Upper lobe of left lung (tissue), 6 donors: ENCODE measurements at regions not wholly inside any gene's neighbourhood (a gene's known extent, or its start where the extent isn't known, plus 50 kb on each side); places are given as distances from the start of the nearest gene placed in this dataset.
A peak's percentile ranks its signal among the peaks of the same experiment; 100 is the strongest.

Experiments
- ATAC-seq, 2 donors: fragments of 200-7000 bp; cut with Tn5 transposase; one replicate each; pipeline ENCODE4 v1.9.1; 2022; ENCODE audit warnings: mild to moderate bottlenecking in 2 of 2, moderate library complexity in 2 of 2; ENCODE audit not compliant: low FRiP score in 2 of 2
- DNase-seq, 2 donors: peaks; one replicate each; pipeline ENCODE4 v3.0.0-alpha.2; 2019 to 2020
- H3K27ac ChIP-seq, 4 donors: fragments of 200-600 bp; sonication (generic); one replicate each; pipeline ENCODE4 v1.5.1; 2016 to 2019
- H3K27me3 ChIP-seq, 4 donors: fragments of 200-600 bp; sonication (generic); one replicate each; pipeline ENCODE4 v1.5.1; 2017 to 2019
- H3K36me3 ChIP-seq, 4 donors: fragments of 200-600 bp; sonication (generic); one replicate each; pipeline ENCODE4 v1.5.1; 2016 to 2019
- H3K4me1 ChIP-seq, 4 donors: fragments of 200-600 bp; sonication (generic); one replicate each; pipeline ENCODE4 v1.5.1; 2018 to 2019
- H3K4me3 ChIP-seq, 4 donors: fragments of 200-600 bp; sonication (generic); one replicate each; pipeline ENCODE4 v1.5.1; 2017 to 2019; ENCODE audit warnings: mild to moderate bottlenecking in 2 of 4, moderate library complexity in 1 of 4
- H3K9me3 ChIP-seq, 4 donors: fragments of 200-600 bp; sonication (generic); one replicate each; pipeline ENCODE4 v1.5.1; 2018 to 2019
- CTCF ChIP-seq, 6 experiments: fragments of 450-650 bp in 4 of 6; fragments of 200-600 bp in 2 of 6; sonication (generic) in 2 of 6; IDR thresholded peaks; one replicate each; pipeline ENCODE4 v1.5.1; 2016 to 2019; ENCODE audit warnings: antibody characterized with exemption in 6 of 6
- EP300 ChIP-seq, 4 donors: sonication (generic); formaldehyde crosslinking; IDR thresholded peaks; one replicate each; pipeline ENCODE4 v1.5.1; 2017; ENCODE audit warnings: antibody characterized with exemption in 4 of 4, control low read depth in 2 of 4
- POLR2A ChIP-seq, 4 donors: fragments of 450-650 bp; IDR thresholded peaks; one replicate each; pipeline ENCODE4 v1.5.1; 2016 to 2017; ENCODE audit warnings: antibody characterized with exemption in 4 of 4, mild to moderate bottlenecking in 2 of 4
- POLR2AphosphoS5 ChIP-seq, 2 donors: sonication (generic); formaldehyde crosslinking; IDR thresholded peaks; one replicate each; pipeline ENCODE4 v1.5.1; 2017; ENCODE audit warnings: antibody characterized with exemption in 2 of 2
- WGBS, 2 donors: methylation state at CpG; one replicate each; pipeline ENCODE4 v1.1.5; 2017 to 2018; 5-methylcytosine and 5-hydroxymethylcytosine counted together
- donor health status: DM: no; HTN: no; CAD: no; lungs with moderate emphysema.
- donor health status: DM: no; HTN: yes; CAD: no; lungs with severe emphysema.

DNA sequence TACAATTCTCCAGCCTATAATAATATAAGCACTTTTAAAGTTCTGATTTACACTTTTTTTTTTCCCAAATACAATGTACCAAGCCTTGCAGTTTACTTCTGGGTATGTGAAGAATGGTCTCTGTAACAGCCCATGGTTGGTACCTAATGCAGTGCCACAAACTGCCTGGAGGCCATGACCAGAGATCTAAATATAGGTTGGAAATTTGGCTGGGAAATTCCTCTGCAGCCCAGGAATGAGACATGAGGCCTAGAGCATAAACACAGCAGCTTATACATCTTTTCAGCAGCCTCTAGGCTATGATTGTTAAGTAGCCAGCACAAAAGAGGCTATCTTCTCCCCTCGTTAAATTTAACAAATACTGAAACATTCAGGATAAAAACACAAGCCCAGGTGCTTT, 432.0 kb upstream of the FAM98A start:
- TF ChIP-seq CTCF (IDR thresholded peaks at IDR 0.05), result no peak
- no peak for TF ChIP-seq POLR2A (IDR thresholded peaks at IDR 0.05)
- TF ChIP-seq EP300 (IDR thresholded peaks at IDR 0.05), result no peak
- TF ChIP-seq POLR2AphosphoS5 (IDR thresholded peaks at IDR 0.05), result no peak
- ATAC-seq (no peak), DNase-seq (no peak)
- Histone ChIP-seq H3K27me3 (no peaks in the 10 kb centered on the region), H3K36me3 (no peaks in the 10 kb centered on the region), H3K9me3 (no peaks in the 10 kb centered on the region), H3K4me1 (no peaks in the 10 kb centered on the region), H3K27ac (no peak overlapping the region), H3K4me3 (no peak overlapping the region)
- WGBS, 2 donors, result 41 to 54% methylated on average over 1 of the region's 1 CpG

- H3K27ac ChIP-seq, result no peak overlapping the region
- no peaks in the 10 kb centered on the region for H3K9me3 ChIP-seq
- H3K27me3 ChIP-seq, result no peaks in the 10 kb centered on the region
- WGBS, 2 donors, result 93 to 100% methylated on average over 1 of the region's 1 CpG
- ATAC-seq, result no peak
- TF ChIP-seq POLR2A (IDR thresholded peaks at IDR 0.05), result no peak
- no peak for TF ChIP-seq CTCF (IDR thresholded peaks at IDR 0.05)
- no peak for TF ChIP-seq POLR2AphosphoS5 (IDR thresholded peaks at IDR 0.05)
- TF ChIP-seq EP300 (IDR thresholded peaks at IDR 0.05), result no peak
- H3K4me1 ChIP-seq, result no peaks in the 10 kb centered on the region
- DNase-seq, result no peak
- H3K4me3 ChIP-seq, result no peak overlapping the region
- no peaks in the 10 kb centered on the region for H3K36me3 ChIP-seq
Observed at GRCh38 chr2:34030273-34030672, 431.2 kb upstream of the FAM98A start.

- no peaks in the 10 kb centered on the region for H3K36me3 ChIP-seq
- no peaks in the 10 kb centered on the region for H3K9me3 ChIP-seq
- H3K4me1 ChIP-seq, result no peaks in the 10 kb centered on the region
- no peak overlapping the region for H3K4me3 ChIP-seq
- DNase-seq, result no peak
- no peak for TF ChIP-seq CTCF (IDR thresholded peaks at IDR 0.05)
- TF ChIP-seq EP300 (IDR thresholded peaks at IDR 0.05), result no peak
- TF ChIP-seq POLR2A (IDR thresholded peaks at IDR 0.05), result no peak
- TF ChIP-seq POLR2AphosphoS5 (IDR thresholded peaks at IDR 0.05), result no peak
- WGBS, 2 donors, result 77 to 86% methylated on average over 3 of the region's 3 CpGs
- no peak for ATAC-seq
- H3K27ac ChIP-seq, result no peak overlapping the region
- no peaks in the 10 kb centered on the region for H3K27me3 ChIP-seq
Observed at GRCh38 chr2:34029073-34029472, 430.0 kb upstream of the FAM98A start.

DNA sequence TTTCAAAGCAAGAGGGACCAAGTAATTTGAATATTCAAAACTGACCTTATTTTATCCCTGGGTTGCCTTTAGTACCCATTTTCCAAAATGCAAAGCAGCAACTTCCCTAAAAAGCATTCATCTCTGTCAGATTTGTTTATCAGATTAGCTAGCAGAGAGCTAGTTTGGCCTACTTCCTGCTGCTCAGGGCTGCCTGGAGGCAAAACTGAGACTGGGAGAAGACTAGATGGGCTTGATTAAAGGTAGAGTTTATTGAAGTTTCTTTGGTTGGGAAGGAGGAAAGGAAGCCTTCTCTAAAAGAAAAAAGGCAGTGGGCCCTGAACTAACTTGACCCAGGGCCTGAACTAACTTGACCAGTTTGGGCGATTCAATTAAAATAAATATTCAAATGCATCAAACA, 426.1 kb upstream of the FAM98A start:
- Histone ChIP-seq H3K4me1 (no peaks in the 10 kb centered on the region), H3K27ac (no peak overlapping the region), H3K36me3 (no peaks in the 10 kb centered on the region), H3K27me3 (no peaks in the 10 kb centered on the region), H3K4me3 (no peak overlapping the region), H3K9me3 (no peaks in the 10 kb centered on the region)
- TF ChIP-seq EP300 (IDR thresholded peaks at IDR 0.05), result no peak
- no peak for TF ChIP-seq POLR2AphosphoS5 (IDR thresholded peaks at IDR 0.05)
- no peak for TF ChIP-seq POLR2A (IDR thresholded peaks at IDR 0.05)
- no peak for TF ChIP-seq CTCF (IDR thresholded peaks at IDR 0.05)
- WGBS, 2 donors, result 64 to 79% methylated on average over 1 of the region's 1 CpG
- no peak for ATAC-seq
- no peak for DNase-seq

- 12 to 13% methylated on average over 6 of the region's 6 CpGs for WGBS, 2 donors
- peak in 1 of 2 donors; percentile 62 for ATAC-seq
- Histone ChIP-seq H3K4me3 (no peak overlapping the region), H3K4me1 (no peaks in the 10 kb centered on the region), H3K27ac (no peak overlapping the region), H3K36me3 (no peaks in the 10 kb centered on the region), H3K9me3 (peaks cover 0 to 3% (median 0%) of the 10 kb centered on the region in 4 donors), H3K27me3 (no peaks in the 10 kb centered on the region)
- TF ChIP-seq CTCF (IDR thresholded peaks at IDR 0.05), result peak in 5 of 6 experiments; percentile 39 to 63 (median 55)
- TF ChIP-seq POLR2A (IDR thresholded peaks at IDR 0.05), result no peak
- DNase-seq, result peak in 1 of 2 donors; percentile 48
Observed at GRCh38 chr2:34012715-34013302, 413.7 kb upstream of the FAM98A start.
